T47D (cell line): ENCODE measurements at regions not wholly inside any gene's neighbourhood (a gene's known extent, or its start where the extent isn't known, plus 50 kb on each side); places are given as distances from the start of the nearest gene placed in this dataset.
"Not testable (repeated sequence)": the region's sequence is repeated elsewhere in the genome, so short reads cannot be mapped to it uniquely, and the experiment has no call there.

ENCODE experiments used
- DNase-seq, 2 experiments: peaks; one replicate each; pipeline versions ENCODE4 v3.0.0 to v3.0.0-alpha.2; 2011 to 2012; ENCODE audit warnings: low read depth in 1 of 2, low spot score in 1 of 2
- JUND ChIP-seq: IDR thresholded peaks from 2 replicates; pipeline ENCODE4 v1.6.1; 2012; ENCODE audit warnings: low read depth
- in situ Hi-C: cut with HindIII; loops from 2 replicates; pipeline ENCODE4 v1.10.0; 2016; ENCODE audit warnings: low sequenced_read_pairs, low pct_unique_long_range_greater_than_20kb

DNA sequence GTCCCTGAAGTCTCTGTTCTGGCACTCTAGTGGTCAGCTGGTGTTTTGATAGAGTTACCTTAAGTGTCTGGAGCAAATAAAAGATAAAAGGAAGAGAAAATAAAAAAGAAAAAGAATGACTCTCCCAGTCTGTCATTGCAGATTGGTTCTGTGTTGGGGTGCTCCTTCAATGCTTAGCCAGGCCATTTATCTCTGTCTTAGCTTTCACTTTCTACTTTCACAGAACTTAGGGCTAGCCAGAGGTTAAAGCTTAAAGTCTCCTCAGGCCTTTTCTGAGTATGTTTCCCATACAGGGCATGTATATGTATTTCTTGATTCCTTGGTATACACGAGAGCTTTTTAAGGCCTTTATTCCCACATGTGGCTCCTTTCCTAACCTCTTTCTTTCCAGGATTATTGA lies 83.1 kb upstream of the TEX13D start:
- in situ Hi-C loops, result no loop called here
- DNase-seq, result no peak
- no peak for TF ChIP-seq JUND

DNA sequence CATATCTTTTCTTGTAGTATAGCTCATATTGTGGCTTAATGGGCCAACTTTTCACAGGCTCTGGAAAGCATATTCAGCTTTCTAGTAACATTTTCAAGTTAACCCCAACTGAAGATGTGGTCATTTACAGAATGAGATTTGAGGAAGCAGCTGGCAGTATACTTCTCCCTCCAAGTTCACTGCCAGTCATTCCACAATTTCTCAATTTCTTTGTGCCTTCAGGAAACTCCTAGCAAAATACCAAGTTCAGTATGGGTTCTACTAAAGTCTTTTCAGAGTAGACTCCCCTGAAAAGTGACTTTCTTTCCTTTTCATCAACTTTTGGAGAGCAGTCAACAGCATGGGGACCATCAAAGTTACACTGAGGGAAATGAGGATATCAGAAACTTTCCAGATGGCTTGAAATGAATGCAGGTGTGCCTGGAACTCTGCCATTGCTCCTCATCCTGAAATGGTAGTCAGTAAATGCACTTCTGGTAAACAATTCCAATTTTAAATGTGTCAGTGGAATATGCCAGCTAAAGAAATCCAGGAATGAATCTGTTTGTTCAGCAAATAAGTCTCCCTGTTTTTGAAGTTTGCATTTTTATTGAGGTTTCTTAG lies 81.5 kb upstream of the TEX13D start:
- no peak for DNase-seq
- in situ Hi-C loops, result no loop called here
- no peak for TF ChIP-seq JUND

DNA sequence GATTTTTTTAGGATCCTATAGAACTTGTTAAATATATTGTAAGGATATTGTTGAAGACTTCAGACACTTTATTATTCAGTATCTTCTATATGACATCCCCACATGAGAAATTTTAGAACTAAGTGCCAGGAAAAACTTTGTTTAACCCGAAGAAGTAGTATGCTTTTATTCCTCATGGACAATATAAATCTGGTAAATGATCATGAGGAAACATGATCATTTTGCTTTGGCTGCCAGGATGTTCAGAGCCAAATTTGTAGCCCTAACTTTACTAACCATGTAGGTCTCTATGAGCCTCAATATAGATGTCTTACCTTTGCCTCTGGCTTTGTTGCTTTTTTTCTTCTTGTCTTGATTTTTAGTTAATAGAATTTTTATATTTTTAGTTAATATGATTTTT lies 77.8 kb upstream of the TEX13D start:
- in situ Hi-C loops, result no loop called here
- no peak for TF ChIP-seq JUND

DNA sequence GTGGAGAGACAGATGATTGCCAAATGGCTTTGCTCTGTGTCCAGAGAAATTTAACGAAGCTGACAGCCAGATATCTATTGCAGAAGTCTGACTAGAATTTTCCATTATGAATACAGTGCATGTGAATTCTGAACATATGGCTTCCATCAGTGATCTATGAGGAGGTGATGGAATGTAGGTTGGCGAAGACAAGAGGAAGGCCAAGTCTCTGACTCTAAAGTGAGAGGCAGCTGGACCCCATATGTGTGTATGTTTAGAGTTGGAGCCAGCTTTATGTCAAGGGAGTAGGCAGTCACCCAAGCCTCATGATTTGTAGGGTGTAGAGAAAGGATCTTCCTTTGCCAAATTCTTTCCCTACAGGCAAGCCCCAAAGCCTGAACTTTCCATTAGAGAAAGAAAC lies 76.2 kb upstream of the TEX13D start:
- DNase-seq, result no peak
- no peak for TF ChIP-seq JUND
- in situ Hi-C loops, result no loop called here

More for the DNA sequence above, 77.8 kb upstream of the TEX13D start:
- no peak for DNase-seq

DNA sequence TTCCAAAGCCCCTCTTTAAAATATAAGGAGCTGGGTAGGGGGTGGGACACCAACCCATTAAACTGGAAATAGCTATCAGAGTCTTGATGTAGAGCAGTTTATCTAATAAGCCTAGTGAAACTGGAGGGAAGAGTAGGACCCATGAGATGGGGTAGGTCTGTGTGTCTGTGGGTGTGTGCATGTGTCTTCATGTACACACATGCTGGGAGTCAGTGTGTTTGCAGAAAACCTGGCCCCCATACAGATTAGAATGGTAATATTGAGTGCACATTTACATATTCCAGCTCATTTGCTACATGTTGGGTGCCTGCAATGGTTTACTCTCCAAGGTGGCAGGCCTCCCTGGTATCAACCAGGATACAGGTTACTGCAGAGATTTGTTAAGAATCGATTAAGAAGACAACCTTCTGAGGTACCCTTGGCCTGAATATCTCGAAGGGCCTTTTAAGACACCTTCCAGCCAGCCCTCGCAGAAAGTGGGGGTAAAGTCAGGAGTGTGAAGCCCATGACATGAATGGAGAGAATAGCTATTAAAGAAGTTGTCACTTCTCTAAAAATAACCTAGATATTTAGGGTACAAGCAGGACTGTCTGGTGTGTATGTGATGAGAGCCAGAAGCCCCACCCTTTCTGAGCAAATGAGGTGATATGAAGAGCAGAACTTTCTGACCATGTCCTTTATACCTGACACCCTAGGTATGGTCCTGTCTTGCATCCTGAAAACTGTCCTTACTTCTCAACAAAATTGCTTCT lies 75.7 kb upstream of the TEX13D start:
- in situ Hi-C loops, result no loop called here
- no peak for TF ChIP-seq JUND
- DNase-seq, result no peak

DNA sequence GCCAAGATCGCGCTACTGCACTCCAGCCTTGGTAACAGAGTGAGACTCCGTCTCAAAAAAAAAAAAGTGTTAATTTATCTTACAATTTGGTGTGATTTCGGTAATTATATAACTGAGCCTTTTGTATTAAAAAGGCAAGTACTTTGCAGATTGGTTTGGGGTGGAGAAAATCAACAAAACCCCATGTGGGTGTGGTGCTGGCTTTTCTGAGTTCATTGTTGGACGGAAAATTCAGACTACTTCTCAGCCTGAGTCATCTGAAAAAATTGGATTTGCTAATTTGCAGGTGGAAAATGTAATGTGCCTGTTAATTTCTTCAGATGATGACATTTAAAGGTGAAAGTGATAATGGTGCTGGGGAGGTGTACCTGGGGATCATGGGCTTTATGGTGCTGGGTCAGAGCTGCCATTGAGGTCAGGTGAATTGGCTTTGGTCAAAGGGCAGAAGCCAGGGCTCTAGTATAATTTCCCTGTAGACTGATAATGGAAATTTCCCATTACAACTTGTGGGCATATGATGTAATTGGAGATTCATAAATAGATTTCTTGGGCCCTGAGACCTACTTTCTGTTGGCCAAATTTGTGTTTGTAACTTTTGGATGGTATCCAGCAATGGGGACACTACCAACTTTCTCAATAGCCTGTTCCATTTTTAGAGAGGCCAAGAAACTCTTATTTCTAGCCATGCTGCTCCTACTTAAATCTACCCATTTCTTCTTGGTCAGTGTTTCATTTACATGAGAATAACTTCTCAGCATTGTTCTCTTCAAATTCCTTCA lies 74.3 kb upstream of the TEX13D start:
- no peak for TF ChIP-seq JUND
- no peak for DNase-seq
- in situ Hi-C loops, result no loop called here

DNA sequence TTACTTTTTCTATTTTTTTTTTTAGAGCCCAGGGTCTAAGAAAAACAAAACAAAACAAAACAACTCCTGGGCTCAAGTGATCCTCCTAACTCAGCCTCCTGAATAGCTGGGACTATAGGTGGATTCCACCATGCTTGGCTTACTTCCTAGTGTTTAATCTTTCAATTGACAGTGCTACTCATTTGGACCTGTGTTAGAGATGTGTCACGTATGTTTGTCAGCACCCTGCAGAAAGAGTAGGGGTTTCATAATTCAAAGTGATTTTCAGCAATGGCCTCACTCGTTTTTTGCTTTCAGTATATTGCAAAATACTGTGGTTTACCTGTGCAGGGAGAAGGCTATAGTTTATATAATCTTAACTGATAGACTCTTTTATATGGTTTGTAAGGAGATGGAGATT lies 71.6 kb upstream of the TEX13D start:
- in situ Hi-C loops, result no loop called here
- no peak for DNase-seq
- TF ChIP-seq JUND, result no peak

DNA sequence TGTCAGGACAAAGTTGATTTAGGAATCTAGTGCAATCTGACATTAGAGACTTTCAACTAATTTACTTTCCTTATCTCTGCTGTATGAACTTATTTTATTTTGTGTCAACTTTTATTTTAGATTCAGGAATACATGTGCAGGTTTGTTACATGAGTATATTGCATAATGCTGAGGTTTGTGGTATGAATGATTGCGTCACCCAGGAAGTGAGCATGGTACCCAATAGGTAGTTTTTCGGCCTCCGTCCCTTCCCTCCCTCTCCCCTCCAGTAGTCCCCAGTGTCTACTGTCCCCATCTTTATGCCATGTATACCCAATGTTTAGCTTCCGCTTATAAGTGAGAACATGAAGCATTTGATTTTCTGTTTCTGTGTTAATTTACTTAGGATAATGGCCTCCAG lies 68.7 kb upstream of the TEX13D start:
- no peak for TF ChIP-seq JUND
- in situ Hi-C loops, result no loop called here
- DNase-seq, result no peak

DNA sequence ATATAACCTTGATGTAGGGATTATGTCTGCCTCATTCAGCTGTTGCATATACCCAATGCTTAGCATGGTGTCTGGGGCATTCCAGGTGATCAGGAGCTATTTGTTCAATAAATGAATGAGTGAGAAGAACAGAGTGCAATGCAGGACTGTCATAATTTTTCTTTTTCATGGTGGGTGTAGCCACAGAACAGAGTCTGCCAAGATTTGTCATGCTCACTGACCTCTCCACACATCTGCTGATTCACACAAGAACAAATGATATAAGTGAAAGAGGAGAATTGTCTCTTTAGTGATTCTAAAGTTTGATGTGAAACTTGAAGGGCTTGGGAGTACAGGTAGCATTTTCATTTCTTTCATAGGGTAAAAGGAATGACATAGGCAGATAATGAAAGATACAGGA lies 64.4 kb upstream of the TEX13D start:
- in situ Hi-C loops, result no loop called here
- TF ChIP-seq JUND, result no peak

DNA sequence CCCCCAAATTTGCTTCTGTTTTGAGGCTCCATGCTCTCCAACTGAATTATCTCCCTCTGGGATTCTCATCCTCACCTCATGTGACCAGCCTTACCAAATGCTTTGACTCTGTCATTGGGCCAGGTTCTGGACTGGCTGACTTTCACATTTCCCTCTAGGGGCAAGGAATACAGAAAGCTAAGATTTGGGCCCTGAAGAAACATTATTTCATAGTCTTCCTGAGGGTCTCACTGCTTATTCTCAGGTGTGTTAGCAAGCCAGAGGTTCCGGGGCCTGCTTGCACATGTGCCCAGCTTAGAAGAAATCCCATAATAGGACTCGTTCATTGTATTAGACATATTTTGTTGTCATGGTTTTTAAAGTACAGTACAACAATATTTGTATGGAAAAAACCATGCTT lies 62.6 kb upstream of the TEX13D start:
- no peak for TF ChIP-seq JUND
- in situ Hi-C loops, result no loop called here
- no peak for DNase-seq

More for the DNA sequence above, 64.4 kb upstream of the TEX13D start:
- DNase-seq, result no peak

DNA sequence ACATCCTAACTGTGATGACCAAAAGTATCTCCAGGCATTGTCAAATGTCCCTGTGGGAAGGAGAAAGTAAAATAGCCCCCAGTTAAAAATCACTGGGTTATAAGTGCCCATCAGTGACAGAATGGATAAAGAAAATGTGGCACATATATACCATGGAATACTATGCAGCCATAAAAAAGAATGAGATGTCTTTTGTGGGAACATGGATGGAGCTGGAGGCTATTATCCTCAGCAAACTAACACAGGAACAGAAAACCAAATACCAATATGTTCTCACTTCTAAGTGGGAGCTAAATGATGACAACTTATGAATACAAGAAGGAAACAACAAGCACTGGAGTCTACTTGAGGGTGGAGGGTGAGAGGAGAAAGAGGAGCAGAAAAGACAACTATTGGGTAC lies 60.9 kb upstream of the TEX13D start:
- in situ Hi-C loops, DNase-seq: not testable (repeated sequence)

DNA sequence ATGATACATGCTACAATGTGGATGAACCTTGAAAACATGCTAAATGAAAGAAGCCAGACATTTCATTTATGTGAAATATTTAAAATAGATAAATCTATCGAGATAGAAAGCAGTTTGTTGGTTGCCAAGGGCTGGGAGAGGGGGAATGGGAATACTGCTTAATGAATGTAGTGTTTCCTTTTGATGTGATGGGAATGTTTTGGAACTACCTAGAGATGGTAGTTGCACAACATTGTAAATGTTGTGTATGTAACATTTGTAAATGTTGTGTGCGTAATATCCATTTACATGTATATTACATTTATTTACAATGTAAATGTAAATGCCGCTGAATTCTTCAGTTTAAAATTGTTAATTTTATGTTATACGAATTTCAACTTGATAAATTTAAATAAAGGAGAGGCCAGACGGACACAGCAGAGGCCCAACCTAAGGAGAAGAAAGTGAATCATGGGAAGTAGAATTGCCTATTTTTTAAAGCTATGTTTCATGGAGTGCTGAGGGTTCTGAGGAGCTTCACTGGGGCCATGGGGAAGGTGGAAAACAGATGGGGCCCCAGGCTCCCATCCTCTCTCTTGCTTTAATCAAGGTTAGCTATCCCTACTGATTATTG lies 60.0 kb upstream of the TEX13D start:
- in situ Hi-C loops, result no loop called here
- no peak for TF ChIP-seq JUND
- DNase-seq, result no peak
